ENCODE measurements at regions not wholly inside any gene's neighbourhood (a gene's known extent, or its start where the extent isn't known, plus 50 kb on each side); places are given as distances from the start of the nearest gene placed in this dataset.

- TF ChIP-seq, protein P1, sequence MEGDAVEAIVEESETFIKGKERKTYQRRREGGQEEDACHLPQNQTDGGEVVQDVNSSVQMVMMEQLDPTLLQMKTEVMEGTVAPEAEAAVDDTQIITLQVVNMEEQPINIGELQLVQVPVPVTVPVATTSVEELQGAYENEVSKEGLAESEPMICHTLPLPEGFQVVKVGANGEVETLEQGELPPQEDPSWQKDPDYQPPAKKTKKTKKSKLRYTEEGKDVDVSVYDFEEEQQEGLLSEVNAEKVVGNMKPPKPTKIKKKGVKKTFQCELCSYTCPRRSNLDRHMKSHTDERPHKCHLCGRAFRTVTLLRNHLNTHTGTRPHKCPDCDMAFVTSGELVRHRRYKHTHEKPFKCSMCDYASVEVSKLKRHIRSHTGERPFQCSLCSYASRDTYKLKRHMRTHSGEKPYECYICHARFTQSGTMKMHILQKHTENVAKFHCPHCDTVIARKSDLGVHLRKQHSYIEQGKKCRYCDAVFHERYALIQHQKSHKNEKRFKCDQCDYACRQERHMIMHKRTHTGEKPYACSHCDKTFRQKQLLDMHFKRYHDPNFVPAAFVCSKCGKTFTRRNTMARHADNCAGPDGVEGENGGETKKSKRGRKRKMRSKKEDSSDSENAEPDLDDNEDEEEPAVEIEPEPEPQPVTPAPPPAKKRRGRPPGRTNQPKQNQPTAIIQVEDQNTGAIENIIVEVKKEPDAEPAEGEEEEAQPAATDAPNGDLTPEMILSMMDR (IDR thresholded peaks at IDR 0.05; ENCODE audit: borderline replicate concordance, insufficient read depth, low read depth, low read length): no peak
- no peak overlapping the region for H3K4me3 ChIP-seq (ENCODE audit: low read depth, low read length)
These were observed 257.3 kb downstream of the PTEN start for GRCh38 chr10:88120599-88121333.

GRCh38 chr10:88121361-88121760, 257.9 kb downstream of the PTEN start:
- TF ChIP-seq, protein P1 (IDR thresholded peaks at IDR 0.05; ENCODE audit: borderline replicate concordance, insufficient read depth, low read depth, low read length): no peak
- H3K4me3 ChIP-seq (ENCODE audit: low read depth, low read length): no peak overlapping the region

DNA sequence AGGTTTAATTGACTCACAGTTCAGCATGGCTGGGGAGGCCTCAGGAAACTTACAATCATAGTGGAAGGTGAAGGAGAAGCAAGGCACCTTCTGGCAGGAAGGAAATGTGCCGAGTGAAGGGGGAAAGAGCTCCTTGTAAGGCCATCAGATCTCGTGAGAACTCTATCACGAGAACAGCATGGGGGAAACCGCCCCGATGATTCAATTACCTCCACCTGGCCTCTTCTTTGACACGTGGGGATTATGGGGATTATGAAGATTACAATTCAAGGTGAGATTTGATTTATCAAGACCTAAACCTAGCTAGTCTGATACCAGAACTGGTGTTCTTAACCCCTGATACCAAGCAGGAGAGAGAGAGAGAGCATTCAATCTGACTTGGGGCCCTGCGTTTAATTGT, 258.7 kb downstream of the PTEN start:
- H3K4me3 ChIP-seq (ENCODE audit: low read depth, low read length): no peak overlapping the region

DNA sequence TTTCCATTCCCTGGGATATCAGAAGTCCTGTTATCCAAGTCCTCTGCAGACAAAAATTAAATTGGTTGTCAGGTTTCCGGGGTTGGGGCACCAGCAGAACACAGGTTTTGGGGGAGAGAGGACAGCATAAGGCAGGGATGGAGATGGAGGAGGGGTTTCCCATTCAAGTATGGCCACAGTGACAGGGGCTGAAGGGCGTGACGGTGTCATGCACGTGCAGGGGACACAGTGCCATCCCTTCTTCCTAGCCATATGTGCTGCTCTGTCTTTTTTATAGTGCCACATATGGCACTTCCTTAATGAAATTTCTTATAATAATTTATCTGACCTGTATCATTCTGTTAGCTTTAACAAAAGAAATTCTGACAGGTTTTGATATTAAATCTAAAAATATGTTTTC, 259.2 kb downstream of the PTEN start:
- TF ChIP-seq, protein P1 (IDR thresholded peaks at IDR 0.05; ENCODE audit: borderline replicate concordance, insufficient read depth, low read depth, low read length): no peak
- H3K4me3 ChIP-seq (ENCODE audit: low read depth, low read length): no peak overlapping the region

More for the DNA sequence above, 258.7 kb downstream of the PTEN start:
- TF ChIP-seq, protein P1 (IDR thresholded peaks at IDR 0.05; ENCODE audit: borderline replicate concordance, insufficient read depth, low read depth, low read length): no peak

DNA sequence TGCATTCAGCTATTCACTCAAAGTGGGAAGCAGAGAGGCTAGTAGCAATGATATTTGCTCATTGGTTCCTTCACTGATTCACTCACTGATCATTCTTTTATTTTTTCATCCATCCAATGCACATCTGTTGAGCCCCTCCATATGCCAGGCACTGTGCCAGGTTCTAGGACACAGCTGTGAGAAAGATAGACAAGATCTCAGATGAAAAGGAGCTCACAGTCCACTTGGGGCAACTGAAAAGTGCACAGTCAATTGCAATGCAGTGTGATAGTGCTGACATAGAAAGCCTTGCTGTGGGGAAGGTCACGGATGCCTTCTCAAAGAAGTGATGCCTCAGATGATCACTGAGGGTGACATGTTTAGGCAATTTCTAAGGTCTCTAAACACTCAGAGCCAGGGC, 262.3 kb downstream of the PTEN start:
- TF ChIP-seq, protein P1 (IDR thresholded peaks at IDR 0.05; ENCODE audit: borderline replicate concordance, insufficient read depth, low read depth, low read length): no peak
- no peak overlapping the region for H3K4me3 ChIP-seq (ENCODE audit: low read depth, low read length)

DNA sequence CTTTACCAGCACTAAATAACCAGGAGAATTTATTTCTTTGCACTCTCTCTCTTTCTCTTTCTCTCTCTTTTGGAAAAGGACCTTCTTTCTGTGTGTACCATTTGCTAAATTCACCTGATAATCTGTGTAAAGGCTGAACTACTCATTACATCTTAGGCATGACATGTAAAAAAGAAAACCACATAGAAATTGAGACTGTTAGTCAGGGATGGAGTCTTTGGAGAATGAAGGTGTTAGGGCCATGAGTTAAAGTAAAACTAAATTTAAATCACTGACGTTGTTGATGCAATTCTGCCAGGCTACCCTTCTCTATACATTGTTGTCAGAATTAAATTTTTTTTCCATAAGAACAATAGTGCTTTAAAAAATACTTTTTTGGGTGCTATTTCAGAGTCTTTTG, 263.3 kb downstream of the PTEN start:
- H3K4me3 ChIP-seq (ENCODE audit: low read depth, low read length): no peak overlapping the region
- TF ChIP-seq, protein P1 (IDR thresholded peaks at IDR 0.05; ENCODE audit: borderline replicate concordance, insufficient read depth, low read depth, low read length): no peak

- TF ChIP-seq, protein P1 (IDR thresholded peaks at IDR 0.05; ENCODE audit: borderline replicate concordance, insufficient read depth, low read depth, low read length): no peak
These were observed 263.8 kb downstream of the PTEN start for GRCh38 chr10:88127269-88127668.

More at GRCh38 chr10:88127269-88127668, 263.8 kb downstream of the PTEN start:
- no peak overlapping the region for H3K4me3 ChIP-seq (ENCODE audit: low read depth, low read length)
